Ishikawa (cell line): ENCODE measurements at regions not wholly inside any gene's neighbourhood (a gene's known extent, or its start where the extent isn't known, plus 50 kb on each side); places are given as distances from the start of the nearest gene placed in this dataset.

Experiments used
- CEBPB ChIP-seq: IDR thresholded peaks from 2 replicates; pipeline ENCODE4 v1.6.1; 2012
- CREB1 ChIP-seq: IDR thresholded peaks from 2 replicates; pipeline ENCODE4 v1.6.1; 2012; ENCODE audit warnings: low read depth
- EGR1 ChIP-seq: IDR thresholded peaks from 2 replicates; pipeline ENCODE4 v1.6.1; 2012
- EP300 ChIP-seq: IDR thresholded peaks from 2 replicates; pipeline ENCODE4 v1.6.1; 2012; ENCODE audit warnings: borderline replicate concordance
- NFIC ChIP-seq: IDR thresholded peaks from 2 replicates; pipeline ENCODE4 v1.6.1; 2012
- RAD21 ChIP-seq: IDR thresholded peaks from 2 replicates; pipeline ENCODE4 v1.6.1; 2012; ENCODE audit warnings: low read depth
- TCF12 ChIP-seq: IDR thresholded peaks from 2 replicates; pipeline ENCODE4 v1.6.1; 2012; ENCODE audit warnings: low read depth
- TEAD4 ChIP-seq: IDR thresholded peaks from 2 replicates; pipeline ENCODE4 v1.6.1; 2012
- YY1 ChIP-seq: IDR thresholded peaks from 2 replicates; pipeline ENCODE4 v1.6.1; 2012; ENCODE audit warnings: low read depth
- TF ChIP-seq, protein P1 (sequence below): IDR thresholded peaks from 2 replicates; pipeline ENCODE4 v1.6.1; 2012; ENCODE audit warnings: low read depth, mild to moderate bottlenecking
- TF ChIP-seq, protein P2 (sequence below): IDR thresholded peaks from 2 replicates; pipeline ENCODE4 v1.6.1; 2012

DNA sequence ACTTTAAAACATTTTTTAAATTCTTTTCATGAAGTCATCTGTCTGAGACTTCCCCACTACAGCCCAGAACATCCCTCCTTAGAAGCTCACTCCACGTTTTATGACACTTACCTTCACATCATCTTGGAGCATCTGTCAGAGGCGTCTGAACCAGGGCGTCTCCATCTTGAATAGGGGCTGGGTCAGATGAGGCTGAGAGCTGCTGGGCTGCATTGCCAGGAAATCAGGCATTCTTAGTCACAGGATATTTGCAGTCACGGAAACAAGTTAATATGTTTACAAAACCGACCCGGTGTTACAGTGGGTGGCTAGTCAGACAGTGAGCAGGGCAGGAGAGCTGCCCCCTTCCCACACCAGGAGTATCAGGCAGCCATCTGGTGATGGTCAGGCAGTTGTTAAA lies 456.5 kb downstream of the FBXO15 start:
- no peak for TF ChIP-seq NFIC
- TF ChIP-seq EP300: no peak
- no peak for TF ChIP-seq EGR1
- TF ChIP-seq, protein P1, sequence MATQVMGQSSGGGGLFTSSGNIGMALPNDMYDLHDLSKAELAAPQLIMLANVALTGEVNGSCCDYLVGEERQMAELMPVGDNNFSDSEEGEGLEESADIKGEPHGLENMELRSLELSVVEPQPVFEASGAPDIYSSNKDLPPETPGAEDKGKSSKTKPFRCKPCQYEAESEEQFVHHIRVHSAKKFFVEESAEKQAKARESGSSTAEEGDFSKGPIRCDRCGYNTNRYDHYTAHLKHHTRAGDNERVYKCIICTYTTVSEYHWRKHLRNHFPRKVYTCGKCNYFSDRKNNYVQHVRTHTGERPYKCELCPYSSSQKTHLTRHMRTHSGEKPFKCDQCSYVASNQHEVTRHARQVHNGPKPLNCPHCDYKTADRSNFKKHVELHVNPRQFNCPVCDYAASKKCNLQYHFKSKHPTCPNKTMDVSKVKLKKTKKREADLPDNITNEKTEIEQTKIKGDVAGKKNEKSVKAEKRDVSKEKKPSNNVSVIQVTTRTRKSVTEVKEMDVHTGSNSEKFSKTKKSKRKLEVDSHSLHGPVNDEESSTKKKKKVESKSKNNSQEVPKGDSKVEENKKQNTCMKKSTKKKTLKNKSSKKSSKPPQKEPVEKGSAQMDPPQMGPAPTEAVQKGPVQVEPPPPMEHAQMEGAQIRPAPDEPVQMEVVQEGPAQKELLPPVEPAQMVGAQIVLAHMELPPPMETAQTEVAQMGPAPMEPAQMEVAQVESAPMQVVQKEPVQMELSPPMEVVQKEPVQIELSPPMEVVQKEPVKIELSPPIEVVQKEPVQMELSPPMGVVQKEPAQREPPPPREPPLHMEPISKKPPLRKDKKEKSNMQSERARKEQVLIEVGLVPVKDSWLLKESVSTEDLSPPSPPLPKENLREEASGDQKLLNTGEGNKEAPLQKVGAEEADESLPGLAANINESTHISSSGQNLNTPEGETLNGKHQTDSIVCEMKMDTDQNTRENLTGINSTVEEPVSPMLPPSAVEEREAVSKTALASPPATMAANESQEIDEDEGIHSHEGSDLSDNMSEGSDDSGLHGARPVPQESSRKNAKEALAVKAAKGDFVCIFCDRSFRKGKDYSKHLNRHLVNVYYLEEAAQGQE: no peak
- TF ChIP-seq, protein P2, sequence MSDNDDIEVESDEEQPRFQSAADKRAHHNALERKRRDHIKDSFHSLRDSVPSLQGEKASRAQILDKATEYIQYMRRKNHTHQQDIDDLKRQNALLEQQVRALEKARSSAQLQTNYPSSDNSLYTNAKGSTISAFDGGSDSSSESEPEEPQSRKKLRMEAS: no peak
- no peak for TF ChIP-seq CREB1
- no peak for TF ChIP-seq RAD21
- TF ChIP-seq TEAD4: no peak
- TF ChIP-seq CEBPB: no peak
- TF ChIP-seq TCF12: no peak
- TF ChIP-seq YY1: no peak
